GM23338 (cell line): ENCODE measurements at regions not wholly inside any gene's neighbourhood (a gene's known extent, or its start where the extent isn't known, plus 50 kb on each side); places are given as distances from the start of the nearest gene placed in this dataset.

Experiments
- EZH2 ChIP-seq: fragments of 200-600 bp; sonication (generic); IDR thresholded peaks from one replicate; pipeline ENCODE4 v1.8.0; 2017; ENCODE audit warnings: antibody characterized with exemption, mild to moderate bottlenecking, low read depth; ENCODE audit not compliant: unreplicated experiment
- POLR2AphosphoS5 ChIP-seq: IDR thresholded peaks from 2 replicates; pipeline ENCODE4 v1.6.1; 2016; ENCODE audit warnings: antibody characterized with exemption, low read depth
- TF ChIP-seq, protein P1 (sequence below), 2 experiments: fragments of 200-600 bp in 1 of 2; sonication (generic) in 1 of 2; conservative IDR thresholded peaks; 2 replicates each; pipeline versions ENCODE4 v1.5.1 to v1.6.1; 2016 to 2017; ENCODE audit warnings: antibody characterized with exemption in 2 of 2, low read depth in 2 of 2, mild to moderate bottlenecking in 2 of 2, moderate library complexity in 1 of 2

DNA sequence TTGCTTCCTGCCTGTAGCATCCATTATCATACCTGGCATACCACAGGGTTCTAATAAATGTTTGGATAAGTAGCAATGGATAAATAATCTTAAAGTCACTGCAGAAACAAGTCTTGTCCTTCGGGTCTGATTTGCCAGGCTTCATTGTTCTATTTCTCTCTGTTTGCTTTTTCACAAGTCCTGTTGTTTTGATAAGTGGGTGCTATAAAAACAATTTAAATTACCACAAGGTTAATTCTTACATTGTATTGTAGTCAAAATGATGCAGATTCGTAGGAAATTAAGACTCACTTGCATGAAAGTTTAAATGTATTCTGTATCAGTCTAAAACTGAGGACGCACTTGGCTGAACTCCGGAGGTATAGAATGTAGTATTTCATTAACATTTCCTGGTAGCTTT lies 429.9 kb downstream of the NELL2 start:
- no peak for TF ChIP-seq POLR2AphosphoS5
- TF ChIP-seq, protein P1, sequence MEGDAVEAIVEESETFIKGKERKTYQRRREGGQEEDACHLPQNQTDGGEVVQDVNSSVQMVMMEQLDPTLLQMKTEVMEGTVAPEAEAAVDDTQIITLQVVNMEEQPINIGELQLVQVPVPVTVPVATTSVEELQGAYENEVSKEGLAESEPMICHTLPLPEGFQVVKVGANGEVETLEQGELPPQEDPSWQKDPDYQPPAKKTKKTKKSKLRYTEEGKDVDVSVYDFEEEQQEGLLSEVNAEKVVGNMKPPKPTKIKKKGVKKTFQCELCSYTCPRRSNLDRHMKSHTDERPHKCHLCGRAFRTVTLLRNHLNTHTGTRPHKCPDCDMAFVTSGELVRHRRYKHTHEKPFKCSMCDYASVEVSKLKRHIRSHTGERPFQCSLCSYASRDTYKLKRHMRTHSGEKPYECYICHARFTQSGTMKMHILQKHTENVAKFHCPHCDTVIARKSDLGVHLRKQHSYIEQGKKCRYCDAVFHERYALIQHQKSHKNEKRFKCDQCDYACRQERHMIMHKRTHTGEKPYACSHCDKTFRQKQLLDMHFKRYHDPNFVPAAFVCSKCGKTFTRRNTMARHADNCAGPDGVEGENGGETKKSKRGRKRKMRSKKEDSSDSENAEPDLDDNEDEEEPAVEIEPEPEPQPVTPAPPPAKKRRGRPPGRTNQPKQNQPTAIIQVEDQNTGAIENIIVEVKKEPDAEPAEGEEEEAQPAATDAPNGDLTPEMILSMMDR (conservative IDR thresholded peaks at IDR 0.05; ENCODE audit: low read depth in 2 of 2), result no peak
- TF ChIP-seq EZH2, result no peak
